Tibial artery (tissue), 4 donors: ENCODE measurements at regions not wholly inside any gene's neighbourhood (a gene's known extent, or its start where the extent isn't known, plus 50 kb on each side); places are given as distances from the start of the nearest gene placed in this dataset.

ENCODE experiments used
- DNase-seq, 2 donors: peaks; one replicate each; pipeline ENCODE4 v3.0.0-alpha.2; 2019
- H3K27ac ChIP-seq, 2 donors: fragments of 200-600 bp; sonication (generic) in 1 of 2; 1 replicate in 1 of 2; 2 replicates in 1 of 2; pipeline ENCODE4 v1.5.1; 2018 to 2019; ENCODE audit warnings: mild to moderate bottlenecking in 1 of 2
- H3K27me3 ChIP-seq, 2 donors: fragments of 200-600 bp; sonication (generic) in 1 of 2; one replicate each; pipeline versions ENCODE4 v1.5.1 to v1.6.0; 2016 to 2019
- H3K36me3 ChIP-seq, 3 donors: fragments of 200-600 bp; sonication (generic) in 2 of 3; one replicate each; pipeline ENCODE4 v1.5.1; 2016 to 2019; ENCODE audit warnings: mild to moderate bottlenecking in 2 of 3
- H3K4me1 ChIP-seq, 4 donors: fragments of 200-600 bp; sonication (generic) in 2 of 4; 1 replicate in 3 of 4; 2 replicates in 1 of 4; pipeline ENCODE4 v1.5.1; 2016 to 2019
- H3K4me3 ChIP-seq, 2 donors: fragments of 200-600 bp; sonication (generic) in 1 of 2; 1 replicate in 1 of 2; 2 replicates in 1 of 2; pipeline ENCODE4 v1.5.1; 2018 to 2019; ENCODE audit warnings: mild to moderate bottlenecking in 2 of 2
- H3K9me3 ChIP-seq, 3 donors: fragments of 200-600 bp; sonication (generic) in 1 of 3; one replicate each; pipeline ENCODE4 v1.5.1; 2016 to 2019
- intact Hi-C: fragments of 100-400 bp; cut with DNase I; formaldehyde crosslinking; loops from one replicate; pipeline ENCODE4 v1.15.0; 2023; ENCODE audit warnings: low total_unique reads
- TF ChIP-seq, protein P1 (sequence below), 2 experiments: fragments of 200-600 bp in 1 of 2; fragments of 450-650 bp in 1 of 2; IDR thresholded peaks; one replicate each; pipeline ENCODE4 v1.5.1; 2017 to 2019; ENCODE audit warnings: antibody characterized with exemption in 2 of 2, mild to moderate bottlenecking in 1 of 2, moderate library complexity in 1 of 2

- H3K27me3 ChIP-seq: no peaks in the 10 kb centered on the region
- TF ChIP-seq, protein P1, sequence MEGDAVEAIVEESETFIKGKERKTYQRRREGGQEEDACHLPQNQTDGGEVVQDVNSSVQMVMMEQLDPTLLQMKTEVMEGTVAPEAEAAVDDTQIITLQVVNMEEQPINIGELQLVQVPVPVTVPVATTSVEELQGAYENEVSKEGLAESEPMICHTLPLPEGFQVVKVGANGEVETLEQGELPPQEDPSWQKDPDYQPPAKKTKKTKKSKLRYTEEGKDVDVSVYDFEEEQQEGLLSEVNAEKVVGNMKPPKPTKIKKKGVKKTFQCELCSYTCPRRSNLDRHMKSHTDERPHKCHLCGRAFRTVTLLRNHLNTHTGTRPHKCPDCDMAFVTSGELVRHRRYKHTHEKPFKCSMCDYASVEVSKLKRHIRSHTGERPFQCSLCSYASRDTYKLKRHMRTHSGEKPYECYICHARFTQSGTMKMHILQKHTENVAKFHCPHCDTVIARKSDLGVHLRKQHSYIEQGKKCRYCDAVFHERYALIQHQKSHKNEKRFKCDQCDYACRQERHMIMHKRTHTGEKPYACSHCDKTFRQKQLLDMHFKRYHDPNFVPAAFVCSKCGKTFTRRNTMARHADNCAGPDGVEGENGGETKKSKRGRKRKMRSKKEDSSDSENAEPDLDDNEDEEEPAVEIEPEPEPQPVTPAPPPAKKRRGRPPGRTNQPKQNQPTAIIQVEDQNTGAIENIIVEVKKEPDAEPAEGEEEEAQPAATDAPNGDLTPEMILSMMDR (IDR thresholded peaks at IDR 0.05): no peak
- intact Hi-C loops: no loop called here
- no peaks in the 10 kb centered on the region for H3K36me3 ChIP-seq
- H3K9me3 ChIP-seq: no peaks in the 10 kb centered on the region
- no peak for DNase-seq
- no peak overlapping the region for H3K27ac ChIP-seq
- H3K4me1 ChIP-seq: peaks cover 0 to 17% (median 4%) of the 10 kb centered on the region in 4 donors
- no peak overlapping the region for H3K4me3 ChIP-seq
Measured at GRCh38 chr4:13059019-13059418, 425.1 kb downstream of the RAB28 start.

DNA sequence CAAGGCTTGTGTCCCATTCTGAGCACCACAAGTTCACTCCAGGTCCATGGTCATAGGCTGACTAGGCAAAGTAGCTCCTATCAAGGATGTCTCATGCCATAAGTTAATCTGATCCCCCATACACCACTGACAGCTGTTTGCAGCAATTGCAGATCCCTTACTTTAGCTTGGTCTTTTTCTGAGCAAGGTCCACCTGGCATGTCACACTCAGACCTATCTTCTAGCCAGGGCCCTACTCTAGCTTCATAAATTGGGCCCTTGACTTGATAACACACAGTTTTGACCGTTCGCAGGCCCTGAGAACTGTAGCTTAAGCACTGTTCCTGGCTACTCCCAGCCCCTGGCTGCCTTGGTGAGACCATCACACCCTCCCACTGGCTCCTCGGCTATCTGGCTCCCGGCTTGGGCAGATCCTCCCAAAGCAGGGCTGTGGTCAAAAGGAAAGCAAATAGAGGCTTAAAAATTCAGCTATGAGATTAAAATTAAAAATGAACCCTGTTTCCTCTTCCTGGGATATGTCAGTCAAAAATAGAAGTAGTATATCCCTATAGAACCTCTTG is 427.4 kb downstream of the RAB28 start:
- Histone ChIP-seq H3K27me3 (no peaks in the 10 kb centered on the region), H3K9me3 (no peaks in the 10 kb centered on the region), H3K4me1 (peaks cover 0 to 21% (median 6%) of the 10 kb centered on the region in 4 donors), H3K36me3 (no peaks in the 10 kb centered on the region), H3K27ac (peak overlapping the region; percentile 17 to 50), H3K4me3 (no peak overlapping the region)
- intact Hi-C loops: no loop called here
- TF ChIP-seq, protein P1 (IDR thresholded peaks at IDR 0.05): no peak
- DNase-seq: no peak

- Histone ChIP-seq H3K4me1 (peaks cover 0 to 21% (median 6%) of the 10 kb centered on the region in 4 donors), H3K36me3 (no peaks in the 10 kb centered on the region), H3K9me3 (no peaks in the 10 kb centered on the region), H3K27ac (peak overlapping the region; percentile 9 to 34), H3K4me3 (no peak overlapping the region), H3K27me3 (no peaks in the 10 kb centered on the region)
- TF ChIP-seq, protein P1 (IDR thresholded peaks at IDR 0.05): no peak
- DNase-seq: peak in 1 of 2 donors; percentile 21
- intact Hi-C loops: no loop called here
Measured at GRCh38 chr4:13054420-13054970, 429.6 kb downstream of the RAB28 start.

- H3K4me3 ChIP-seq: no peak overlapping the region
- H3K9me3 ChIP-seq: no peaks in the 10 kb centered on the region
- no peaks in the 10 kb centered on the region for H3K4me1 ChIP-seq
- H3K36me3 ChIP-seq: no peaks in the 10 kb centered on the region
- intact Hi-C loops: no loop called here
- H3K27ac ChIP-seq: no peak overlapping the region
- H3K27me3 ChIP-seq: no peaks in the 10 kb centered on the region
- no peak for DNase-seq
- TF ChIP-seq, protein P1 (IDR thresholded peaks at IDR 0.05): no peak
Measured at GRCh38 chr4:13047591-13047990, 436.5 kb downstream of the RAB28 start.

DNA sequence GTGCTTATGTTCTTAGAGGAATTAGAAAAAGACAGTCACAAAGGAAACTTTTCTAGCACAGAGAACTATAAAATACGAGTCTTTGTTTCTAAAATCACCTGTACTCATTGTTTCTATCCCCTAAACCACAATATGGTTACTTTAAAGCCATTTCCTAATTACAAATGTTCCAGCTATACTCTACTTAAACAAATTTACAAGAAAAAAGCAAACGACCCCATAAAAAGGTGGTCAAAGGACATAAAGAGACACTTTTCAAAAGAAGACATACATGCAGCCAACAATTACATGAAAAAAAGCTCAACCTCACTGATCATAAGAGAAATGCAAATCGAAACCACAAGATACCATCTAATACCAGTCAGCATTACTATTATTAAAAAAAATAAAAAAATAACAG is 447.3 kb downstream of the RAB28 start:
- TF ChIP-seq, protein P1 (IDR thresholded peaks at IDR 0.05): no peak
- no peaks in the 10 kb centered on the region for H3K4me1 ChIP-seq
- H3K36me3 ChIP-seq: no peaks in the 10 kb centered on the region
- intact Hi-C loops: no loop called here
- H3K9me3 ChIP-seq: no peaks in the 10 kb centered on the region
- no peak overlapping the region for H3K27ac ChIP-seq
- no peak for DNase-seq
- no peak overlapping the region for H3K4me3 ChIP-seq
- H3K27me3 ChIP-seq: no peaks in the 10 kb centered on the region
